IPS-11a (cell line): ENCODE measurements at regions not wholly inside any gene's neighbourhood (a gene's known extent, or its start where the extent isn't known, plus 50 kb on each side); places are given as distances from the start of the nearest gene placed in this dataset.

ENCODE experiments used
- H3K4me3 ChIP-seq: one replicate; pipeline ENCODE4 v1.5.1; 2013; ENCODE audit warnings: low read depth, low read length, control low read depth

GRCh38 chr1:238152119-238152518, 261.4 kb upstream of the ZP4 start:
- no peak overlapping the region for H3K4me3 ChIP-seq

- H3K4me3 ChIP-seq = no peak overlapping the region
These were observed 252.3 kb upstream of the ZP4 start for GRCh38 chr1:238143038-238143437.

GRCh38 chr1:238141353-238141752, 250.6 kb upstream of the ZP4 start:
- no peak overlapping the region for H3K4me3 ChIP-seq

GRCh38 chr1:238139713-238140112, 249.0 kb upstream of the ZP4 start:
- no peak overlapping the region for H3K4me3 ChIP-seq

- H3K4me3 ChIP-seq = no peak overlapping the region
These were observed 247.4 kb upstream of the ZP4 start for GRCh38 chr1:238138059-238138626.

GRCh38 chr1:238135708-238136664, 245.3 kb upstream of the ZP4 start:
- H3K4me3 ChIP-seq = no peak overlapping the region

GRCh38 chr1:238129677-238130076, 239.0 kb upstream of the ZP4 start:
- no peak overlapping the region for H3K4me3 ChIP-seq

GRCh38 chr1:238123201-238123600, 232.5 kb upstream of the ZP4 start:
- H3K4me3 ChIP-seq = no peak overlapping the region

- H3K4me3 ChIP-seq = no peak overlapping the region
These were observed 229.1 kb upstream of the ZP4 start for GRCh38 chr1:238119861-238120260.

GRCh38 chr1:238119060-238119459, 228.3 kb upstream of the ZP4 start:
- no peak overlapping the region for H3K4me3 ChIP-seq

- no peak overlapping the region for H3K4me3 ChIP-seq
These were observed 225.1 kb upstream of the ZP4 start for GRCh38 chr1:238115852-238116251.

- H3K4me3 ChIP-seq = no peak overlapping the region
These were observed 222.4 kb upstream of the ZP4 start for GRCh38 chr1:238112952-238113621.

- no peak overlapping the region for H3K4me3 ChIP-seq
These were observed 220.8 kb upstream of the ZP4 start for GRCh38 chr1:238111516-238111915.

GRCh38 chr1:238111081-238111480, 220.4 kb upstream of the ZP4 start:
- no peak overlapping the region for H3K4me3 ChIP-seq

- no peak overlapping the region for H3K4me3 ChIP-seq
These were observed 217.7 kb upstream of the ZP4 start for GRCh38 chr1:238108417-238108816.

GRCh38 chr1:238107322-238107721, 216.6 kb upstream of the ZP4 start:
- H3K4me3 ChIP-seq = no peak overlapping the region

GRCh38 chr1:238104752-238105151, 214.0 kb upstream of the ZP4 start:
- H3K4me3 ChIP-seq = no peak overlapping the region

GRCh38 chr1:238101923-238102322, 211.2 kb upstream of the ZP4 start:
- H3K4me3 ChIP-seq = no peak overlapping the region

- H3K4me3 ChIP-seq = no peak overlapping the region
These were observed 209.1 kb upstream of the ZP4 start for GRCh38 chr1:238099871-238100270.

GRCh38 chr1:238089615-238090014, 198.9 kb upstream of the ZP4 start:
- no peak overlapping the region for H3K4me3 ChIP-seq

- no peak overlapping the region for H3K4me3 ChIP-seq
These were observed 198.0 kb upstream of the ZP4 start for GRCh38 chr1:238088560-238089290.
